ENCODE measurements at regions not wholly inside any gene's neighbourhood (a gene's known extent, or its start where the extent isn't known, plus 50 kb on each side); places are given as distances from the start of the nearest gene placed in this dataset.

DNA sequence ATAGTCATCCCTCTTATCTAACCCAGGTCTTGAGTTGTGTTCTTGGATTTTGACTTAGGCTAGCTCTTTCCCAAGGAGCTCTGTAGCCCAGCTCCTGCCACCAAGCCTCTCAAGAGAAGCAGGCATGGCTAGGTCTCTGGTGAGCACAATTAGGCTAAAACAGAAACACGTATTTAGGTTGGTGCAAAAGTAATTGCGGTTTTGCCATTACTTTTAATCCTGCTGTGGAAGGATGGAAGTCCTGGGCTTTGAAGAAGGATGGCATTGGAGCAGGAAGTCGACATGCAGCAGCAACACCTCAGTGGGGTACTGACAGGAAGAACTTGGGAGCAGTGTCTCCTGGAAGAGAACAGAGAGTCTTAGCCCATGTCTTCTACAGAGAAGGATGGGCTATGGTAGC, 80.0 kb upstream of the CCDC190 start:
- Histone ChIP-seq H3K4me3 (ENCODE audit: control insufficient read depth in 1 of 2, extremely low read depth in 1 of 2, low read length in 1 of 2) (no peak overlapping the region), H3K27ac (ENCODE audit: low read length) (no peak overlapping the region), H3K36me3 (ENCODE audit: control insufficient read depth in 2 of 2, extremely low read depth in 1 of 2, insufficient read depth in 1 of 2, low read length in 1 of 2) (no peaks in the 10 kb centered on the region), H3K27me3 (replicated peaks in 1 of 2; ENCODE audit: control insufficient read depth in 2 of 2, extremely low read depth in 1 of 2, insufficient read depth in 2 of 2, low read length in 1 of 2) (peaks cover 2% of the 10 kb centered on the region in 2 experiments), H3K9me3 (no peaks in the 10 kb centered on the region), H3K4me1 (ENCODE audit: control insufficient read depth in 1 of 2, extremely low read depth in 1 of 2, insufficient read depth in 2 of 2, low read length in 2 of 2) (no peaks in the 10 kb centered on the region)
- 69% methylated on average over 2 of the region's 3 CpGs for WGBS (ENCODE audit: insufficient coverage)
- Mint-ChIP-seq H3K9me3 (no peaks in the 10 kb centered on the region), H3K36me3 (no peaks in the 10 kb centered on the region), H3K27me3 (peaks cover 4 to 37% of the 10 kb centered on the region in 2 donors), H3K4me3 (no peak overlapping the region), H3K4me1 (no peaks in the 10 kb centered on the region), H3K27ac (no peak overlapping the region)
- CTCF ChIA-PET: interaction anchor here in 1 of 2 donors (0.6 kb wide), 1 partner anchor 274 kb away, joined by 3 read pairs; no protein-coding TSS in a partner anchor
- ATAC-seq (replicated peaks in 1 of 4) (no peak), DNase-seq (no peak)
- POLR2A ChIA-PET: no interaction called here

DNA sequence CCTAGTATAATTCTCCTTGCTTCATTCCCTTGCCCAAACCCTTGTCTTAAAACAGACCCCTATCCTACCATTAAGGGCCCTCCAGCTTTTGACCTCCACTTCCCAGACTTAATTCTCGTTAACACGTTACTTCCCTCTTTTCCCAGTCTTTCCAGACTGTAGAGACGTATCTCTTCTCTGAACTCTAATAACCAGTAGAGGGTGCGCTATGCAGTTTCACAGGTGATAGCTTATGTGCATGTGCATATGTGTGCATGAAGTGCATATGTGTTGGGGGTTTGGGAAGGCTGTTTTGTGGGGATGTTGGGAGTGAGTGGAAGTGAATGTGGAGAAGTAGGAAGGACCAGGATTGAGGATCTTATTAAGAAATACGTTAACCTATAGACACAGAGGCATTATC, 78.1 kb upstream of the CCDC190 start:
- Mint-ChIP-seq H3K4me3 (no peak overlapping the region), H3K9me3 (no peaks in the 10 kb centered on the region), H3K4me1 (no peaks in the 10 kb centered on the region), H3K27ac (no peak overlapping the region), H3K27me3 (peaks cover 4 to 38% of the 10 kb centered on the region in 2 donors), H3K36me3 (no peaks in the 10 kb centered on the region)
- ATAC-seq (replicated peaks in 1 of 4): no peak
- Histone ChIP-seq H3K36me3 (ENCODE audit: control insufficient read depth in 2 of 2, extremely low read depth in 1 of 2, insufficient read depth in 1 of 2, low read length in 1 of 2) (no peaks in the 10 kb centered on the region), H3K27ac (ENCODE audit: low read length) (no peak overlapping the region), H3K4me3 (ENCODE audit: control insufficient read depth in 1 of 2, extremely low read depth in 1 of 2, low read length in 1 of 2) (no peak overlapping the region), H3K9me3 (no peaks in the 10 kb centered on the region), H3K4me1 (ENCODE audit: control insufficient read depth in 1 of 2, extremely low read depth in 1 of 2, insufficient read depth in 2 of 2, low read length in 2 of 2) (no peaks in the 10 kb centered on the region), H3K27me3 (replicated peaks in 1 of 2; ENCODE audit: control insufficient read depth in 2 of 2, extremely low read depth in 1 of 2, insufficient read depth in 2 of 2, low read length in 1 of 2) (peaks cover 2% of the 10 kb centered on the region in 2 experiments)
- ChIA-PET POLR2A (no interaction called here), CTCF (no interaction called here)
- WGBS (ENCODE audit: insufficient coverage): no CpG with 5 or more reads among the region's 5 CpGs
- no peak for DNase-seq

DNA sequence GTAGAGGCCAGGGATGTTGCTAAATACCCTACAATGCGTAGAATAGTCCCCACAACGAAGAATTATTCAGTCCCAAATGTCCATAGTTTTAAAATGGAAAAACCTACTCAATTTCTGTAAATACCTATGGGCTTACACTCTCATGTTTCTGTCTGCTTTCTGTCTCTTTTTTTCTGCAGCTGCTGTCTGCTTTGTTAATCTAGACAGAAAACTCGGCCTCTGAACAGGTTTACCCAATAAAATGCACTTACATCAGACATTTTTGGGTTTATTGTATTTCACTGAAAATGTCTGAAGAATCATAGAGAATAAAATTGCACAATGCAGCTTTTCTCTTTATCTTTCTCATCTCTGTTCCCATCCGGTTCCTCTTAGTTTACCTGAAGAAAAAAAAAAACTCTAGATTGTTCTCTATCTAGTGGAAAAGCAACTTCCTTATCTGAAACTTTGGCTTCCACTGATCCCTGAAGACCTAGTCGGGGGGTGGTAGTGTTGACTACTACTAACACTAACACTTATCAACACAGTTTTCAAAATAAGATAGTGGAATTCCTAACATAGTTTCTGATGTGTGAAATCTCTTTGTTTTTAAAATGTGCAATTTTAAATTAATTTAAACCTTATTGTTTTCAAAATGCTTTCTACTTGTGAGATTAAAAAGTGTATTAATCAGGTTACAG, 76.9 kb upstream of the CCDC190 start:
- no peaks in the 10 kb centered on the region for H3K36me3 ChIP-seq (ENCODE audit: control insufficient read depth in 2 of 2, extremely low read depth in 1 of 2, insufficient read depth in 1 of 2, low read length in 1 of 2)
- DNase-seq: no peak
- Mint-ChIP-seq H3K27ac (no peak overlapping the region), H3K27me3 (peaks cover 7 to 38% of the 10 kb centered on the region in 2 donors), H3K36me3 (no peaks in the 10 kb centered on the region), H3K9me3 (no peaks in the 10 kb centered on the region), H3K4me1 (no peaks in the 10 kb centered on the region), H3K4me3 (no peak overlapping the region)
- ATAC-seq (replicated peaks in 1 of 4): no peak
- CTCF ChIA-PET: no interaction called here
- no peaks in the 10 kb centered on the region for H3K9me3 ChIP-seq
- POLR2A ChIA-PET: no interaction called here
- H3K27me3 ChIP-seq (replicated peaks in 1 of 2; ENCODE audit: control insufficient read depth in 2 of 2, extremely low read depth in 1 of 2, insufficient read depth in 2 of 2, low read length in 1 of 2): peaks cover under 1 to 2% of the 10 kb centered on the region in 2 experiments
- no peaks in the 10 kb centered on the region for H3K4me1 ChIP-seq (ENCODE audit: control insufficient read depth in 1 of 2, extremely low read depth in 1 of 2, insufficient read depth in 2 of 2, low read length in 2 of 2)
- H3K27ac ChIP-seq (ENCODE audit: low read length): no peak overlapping the region
- H3K4me3 ChIP-seq (ENCODE audit: control insufficient read depth in 1 of 2, extremely low read depth in 1 of 2, low read length in 1 of 2): no peak overlapping the region
- no CpG with 5 or more reads among the region's 5 CpGs for WGBS (ENCODE audit: insufficient coverage)

DNA sequence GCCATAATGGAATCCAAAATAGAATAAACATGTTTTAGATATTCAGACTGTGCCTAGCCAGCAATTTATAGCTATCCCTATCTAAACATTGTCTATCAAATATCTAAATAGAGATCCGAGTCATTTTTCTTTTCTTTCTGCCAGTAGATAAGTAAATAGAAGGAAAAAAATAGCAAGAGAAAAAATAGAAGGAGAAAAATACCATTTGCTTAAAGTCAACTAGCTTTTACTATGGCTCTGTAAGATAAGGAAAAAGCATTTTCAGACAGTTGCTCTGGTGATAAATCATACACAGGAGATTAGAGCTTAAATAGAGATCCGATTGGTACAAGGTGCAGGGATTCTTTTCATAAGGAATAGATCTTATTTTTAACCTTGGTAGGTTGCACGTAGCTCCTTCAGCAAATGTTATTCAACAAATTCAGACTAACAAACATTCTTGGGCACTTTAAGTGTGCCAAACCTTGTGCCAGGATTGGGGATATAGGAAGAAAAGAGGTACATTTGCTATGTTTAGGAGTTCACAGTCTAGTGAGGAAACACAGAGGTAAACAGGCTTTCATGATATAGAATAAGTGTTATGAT, 70.1 kb upstream of the CCDC190 start:
- Mint-ChIP-seq H3K9me3 (no peaks in the 10 kb centered on the region), H3K27me3 (peaks cover 2 to 30% of the 10 kb centered on the region in 2 donors), H3K4me3 (no peak overlapping the region), H3K27ac (no peak overlapping the region), H3K4me1 (no peaks in the 10 kb centered on the region), H3K36me3 (no peaks in the 10 kb centered on the region)
- ChIA-PET CTCF (no interaction called here), POLR2A (interaction anchor here in 1 of 2 donors (0.6 kb wide), 1 partner anchor 49 kb away, joined by 3 read pairs; no protein-coding TSS in a partner anchor)
- Histone ChIP-seq H3K36me3 (ENCODE audit: control insufficient read depth in 2 of 2, extremely low read depth in 1 of 2, insufficient read depth in 1 of 2, low read length in 1 of 2) (no peaks in the 10 kb centered on the region), H3K27ac (ENCODE audit: low read length) (no peak overlapping the region), H3K4me1 (ENCODE audit: control insufficient read depth in 1 of 2, extremely low read depth in 1 of 2, insufficient read depth in 2 of 2, low read length in 2 of 2) (no peaks in the 10 kb centered on the region), H3K9me3 (no peaks in the 10 kb centered on the region), H3K27me3 (replicated peaks in 1 of 2; ENCODE audit: control insufficient read depth in 2 of 2, extremely low read depth in 1 of 2, insufficient read depth in 2 of 2, low read length in 1 of 2) (no peaks in the 10 kb centered on the region), H3K4me3 (ENCODE audit: control insufficient read depth in 1 of 2, extremely low read depth in 1 of 2, low read length in 1 of 2) (no peak overlapping the region)
- ATAC-seq (replicated peaks in 1 of 4) (no peak), DNase-seq (no peak)
- WGBS (ENCODE audit: insufficient coverage): no CpG with 5 or more reads among the region's 3 CpGs

DNA sequence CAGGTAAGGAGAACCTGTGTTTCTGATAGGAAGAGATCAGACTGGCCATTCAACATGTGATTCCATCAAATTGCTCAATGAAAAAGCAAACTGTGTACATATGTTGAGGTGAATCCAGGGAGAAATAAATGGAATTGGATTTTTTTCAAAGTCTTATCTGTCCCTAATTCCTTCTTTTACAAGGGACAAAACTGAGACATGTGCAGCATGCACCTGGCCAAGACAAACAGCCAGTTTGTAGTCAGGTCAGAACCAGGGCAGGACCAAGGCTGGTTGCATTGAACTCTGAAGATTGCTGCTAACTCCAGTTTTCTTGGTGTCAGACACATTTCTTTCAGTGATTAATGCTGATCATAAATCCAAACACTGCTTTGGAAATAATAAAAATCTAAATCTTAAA, 69.6 kb upstream of the CCDC190 start:
- CTCF ChIA-PET: no interaction called here
- no peaks in the 10 kb centered on the region for H3K4me1 ChIP-seq (ENCODE audit: control insufficient read depth in 1 of 2, extremely low read depth in 1 of 2, insufficient read depth in 2 of 2, low read length in 2 of 2)
- Mint-ChIP-seq H3K4me1 (no peaks in the 10 kb centered on the region), H3K9me3 (no peaks in the 10 kb centered on the region), H3K27ac (no peak overlapping the region), H3K4me3 (no peak overlapping the region), H3K36me3 (no peaks in the 10 kb centered on the region), H3K27me3 (peaks cover 3 to 32% of the 10 kb centered on the region in 2 donors)
- H3K9me3 ChIP-seq: no peaks in the 10 kb centered on the region
- H3K27ac ChIP-seq (ENCODE audit: low read length): no peak overlapping the region
- H3K27me3 ChIP-seq (replicated peaks in 1 of 2; ENCODE audit: control insufficient read depth in 2 of 2, extremely low read depth in 1 of 2, insufficient read depth in 2 of 2, low read length in 1 of 2): no peaks in the 10 kb centered on the region
- H3K4me3 ChIP-seq (ENCODE audit: control insufficient read depth in 1 of 2, extremely low read depth in 1 of 2, low read length in 1 of 2): no peak overlapping the region
- DNase-seq (no peak), ATAC-seq (replicated peaks in 1 of 4) (no peak)
- POLR2A ChIA-PET: no interaction called here
- H3K36me3 ChIP-seq (ENCODE audit: control insufficient read depth in 2 of 2, extremely low read depth in 1 of 2, insufficient read depth in 1 of 2, low read length in 1 of 2): no peaks in the 10 kb centered on the region

DNA sequence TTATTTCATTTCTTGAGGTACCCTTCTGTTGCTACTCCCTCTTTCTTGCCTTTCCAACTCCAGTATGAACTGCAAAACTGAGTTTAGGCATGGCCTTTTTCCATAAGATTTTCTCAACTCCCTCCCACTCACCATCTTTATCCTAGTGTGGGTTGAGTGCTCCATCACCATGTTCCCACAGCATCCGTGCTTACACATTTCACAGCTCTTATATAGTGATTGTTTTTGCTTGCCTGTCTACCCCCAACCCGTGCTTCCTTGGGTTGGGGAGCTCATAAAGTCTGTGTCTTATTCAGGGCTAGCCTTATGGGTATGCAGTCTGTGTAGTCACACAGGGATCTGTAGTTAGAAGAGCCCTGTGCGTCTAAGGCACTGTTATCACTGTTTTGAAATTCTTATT, 68.2 kb upstream of the CCDC190 start:
- ChIA-PET CTCF (no interaction called here), POLR2A (no interaction called here)
- WGBS (ENCODE audit: insufficient coverage): no CpG with 5 or more reads among the region's 3 CpGs
- Histone ChIP-seq H3K36me3 (ENCODE audit: control insufficient read depth in 2 of 2, extremely low read depth in 1 of 2, insufficient read depth in 1 of 2, low read length in 1 of 2) (no peaks in the 10 kb centered on the region), H3K9me3 (no peaks in the 10 kb centered on the region), H3K27ac (ENCODE audit: low read length) (no peak overlapping the region), H3K4me3 (ENCODE audit: control insufficient read depth in 1 of 2, extremely low read depth in 1 of 2, low read length in 1 of 2) (no peak overlapping the region), H3K4me1 (ENCODE audit: control insufficient read depth in 1 of 2, extremely low read depth in 1 of 2, insufficient read depth in 2 of 2, low read length in 2 of 2) (no peaks in the 10 kb centered on the region), H3K27me3 (replicated peaks in 1 of 2; ENCODE audit: control insufficient read depth in 2 of 2, extremely low read depth in 1 of 2, insufficient read depth in 2 of 2, low read length in 1 of 2) (no peaks in the 10 kb centered on the region)
- ATAC-seq (replicated peaks in 1 of 4): no peak
- no peaks in the 10 kb centered on the region for H3K36me3 Mint-ChIP-seq
- H3K9me3 Mint-ChIP-seq: no peaks in the 10 kb centered on the region
- H3K27ac Mint-ChIP-seq: no peak overlapping the region
- no peak overlapping the region for H3K4me3 Mint-ChIP-seq
- no peaks in the 10 kb centered on the region for H3K4me1 Mint-ChIP-seq
- peaks cover 6 to 29% of the 10 kb centered on the region in 2 donors for H3K27me3 Mint-ChIP-seq
- no peak for DNase-seq
